ENCODE measurements at regions not wholly inside any gene's neighbourhood (a gene's known extent, or its start where the extent isn't known, plus 50 kb on each side); places are given as distances from the start of the nearest gene placed in this dataset.

DNA sequence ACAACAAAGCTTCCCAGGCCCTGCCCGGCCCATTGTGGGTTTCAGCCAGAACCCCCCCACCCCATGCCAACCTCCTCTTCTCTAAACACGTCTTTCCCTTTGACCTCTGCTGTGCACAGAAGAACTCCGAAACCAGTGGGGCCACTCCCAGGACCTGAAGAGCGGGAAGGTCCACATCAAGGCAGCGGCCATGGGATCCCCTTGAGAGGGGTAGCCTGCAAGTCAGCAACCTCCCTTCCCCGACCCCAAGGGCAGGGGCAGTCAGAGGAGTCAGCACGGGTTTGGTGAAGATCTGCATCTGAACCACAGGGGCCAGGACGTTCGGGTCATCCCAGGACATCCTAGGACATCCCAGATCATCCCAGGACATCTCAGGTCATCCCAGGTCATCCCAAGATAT, 379.9 kb upstream of the IRX4 start:
- 71% methylated on average over 9 of the region's 9 CpGs for WGBS
- TF ChIP-seq POLR2A (IDR thresholded peaks at IDR 0.05), result no peak
- TF ChIP-seq EP300 (IDR thresholded peaks at IDR 0.05), result no peak
- no peak for TF ChIP-seq POLR2AphosphoS5 (IDR thresholded peaks at IDR 0.05)
- TF ChIP-seq, protein P1, sequence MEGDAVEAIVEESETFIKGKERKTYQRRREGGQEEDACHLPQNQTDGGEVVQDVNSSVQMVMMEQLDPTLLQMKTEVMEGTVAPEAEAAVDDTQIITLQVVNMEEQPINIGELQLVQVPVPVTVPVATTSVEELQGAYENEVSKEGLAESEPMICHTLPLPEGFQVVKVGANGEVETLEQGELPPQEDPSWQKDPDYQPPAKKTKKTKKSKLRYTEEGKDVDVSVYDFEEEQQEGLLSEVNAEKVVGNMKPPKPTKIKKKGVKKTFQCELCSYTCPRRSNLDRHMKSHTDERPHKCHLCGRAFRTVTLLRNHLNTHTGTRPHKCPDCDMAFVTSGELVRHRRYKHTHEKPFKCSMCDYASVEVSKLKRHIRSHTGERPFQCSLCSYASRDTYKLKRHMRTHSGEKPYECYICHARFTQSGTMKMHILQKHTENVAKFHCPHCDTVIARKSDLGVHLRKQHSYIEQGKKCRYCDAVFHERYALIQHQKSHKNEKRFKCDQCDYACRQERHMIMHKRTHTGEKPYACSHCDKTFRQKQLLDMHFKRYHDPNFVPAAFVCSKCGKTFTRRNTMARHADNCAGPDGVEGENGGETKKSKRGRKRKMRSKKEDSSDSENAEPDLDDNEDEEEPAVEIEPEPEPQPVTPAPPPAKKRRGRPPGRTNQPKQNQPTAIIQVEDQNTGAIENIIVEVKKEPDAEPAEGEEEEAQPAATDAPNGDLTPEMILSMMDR (IDR thresholded peaks at IDR 0.05), result no peak
- no peaks in the 10 kb centered on the region for H3K4me1 ChIP-seq
- H3K4me3 ChIP-seq, result no peak overlapping the region
- peaks cover 5% of the 10 kb centered on the region for H3K27me3 ChIP-seq
- no peaks in the 10 kb centered on the region for H3K36me3 ChIP-seq
- DNase-seq (ENCODE audit: low spot score in 2 of 2), result no peak
- no peak overlapping the region for H3K27ac ChIP-seq
- no peaks in the 10 kb centered on the region for H3K9me3 ChIP-seq

DNA sequence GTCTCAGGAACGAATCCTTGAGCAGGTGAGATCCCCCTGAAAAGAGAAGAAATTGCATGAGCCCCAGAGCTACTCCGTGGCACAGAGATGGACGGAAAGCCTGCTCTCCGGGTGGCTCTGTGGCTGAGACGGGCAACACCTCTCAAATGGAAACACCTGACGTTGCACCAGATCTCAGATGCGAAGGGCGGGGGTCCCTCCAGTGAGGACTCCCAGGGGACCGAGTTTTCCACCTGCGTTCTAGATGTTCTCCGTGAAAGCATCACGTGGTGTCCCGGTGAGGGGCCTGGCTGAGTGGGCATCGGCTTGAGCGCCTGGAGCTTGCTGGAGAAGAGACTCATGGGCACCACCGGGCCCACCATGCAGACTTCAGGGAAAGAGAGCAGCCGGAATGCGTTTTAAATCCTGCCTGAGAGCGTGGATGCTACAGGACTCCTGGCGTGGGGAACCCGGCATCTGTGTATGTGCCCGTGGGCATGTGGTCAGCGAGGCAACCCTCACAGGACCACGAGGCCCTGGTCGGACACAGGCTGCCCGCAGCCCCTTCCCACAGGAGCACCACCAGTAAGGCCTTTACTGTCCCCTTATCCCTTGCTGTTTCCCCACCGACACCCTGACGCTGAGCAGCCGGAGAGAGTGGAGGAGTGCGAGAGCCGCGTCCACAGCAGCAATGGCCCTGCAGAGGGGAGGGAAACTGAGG, 378.4 kb upstream of the IRX4 start:
- no peak overlapping the region for H3K27ac ChIP-seq
- DNase-seq (ENCODE audit: low spot score in 2 of 2), result no peak
- 86% methylated on average over 30 of the region's 32 CpGs for WGBS

GRCh38 chr5:2260211-2261003, 377.7 kb upstream of the IRX4 start:
- Histone ChIP-seq H3K27ac (no peak overlapping the region), H3K27me3 (peaks cover 5% of the 10 kb centered on the region), H3K36me3 (no peaks in the 10 kb centered on the region), H3K9me3 (no peaks in the 10 kb centered on the region), H3K4me1 (no peaks in the 10 kb centered on the region), H3K4me3 (no peak overlapping the region)
- TF ChIP-seq POLR2AphosphoS5 (IDR thresholded peaks at IDR 0.05), result no peak
- no peak for TF ChIP-seq EP300 (IDR thresholded peaks at IDR 0.05)
- TF ChIP-seq, protein P1 (IDR thresholded peaks at IDR 0.05), result no peak
- no peak for TF ChIP-seq POLR2A (IDR thresholded peaks at IDR 0.05)
- 86% methylated on average over 22 of the region's 23 CpGs for WGBS
- no peak for DNase-seq (ENCODE audit: low spot score in 2 of 2)

More for the DNA sequence above, 378.4 kb upstream of the IRX4 start:
- peaks cover 5% of the 10 kb centered on the region for H3K27me3 ChIP-seq
- H3K4me1 ChIP-seq, result no peaks in the 10 kb centered on the region
- no peaks in the 10 kb centered on the region for H3K36me3 ChIP-seq
- H3K9me3 ChIP-seq, result no peaks in the 10 kb centered on the region
- TF ChIP-seq POLR2AphosphoS5 (IDR thresholded peaks at IDR 0.05) (no peak), POLR2A (IDR thresholded peaks at IDR 0.05) (no peak), EP300 (IDR thresholded peaks at IDR 0.05) (no peak)
- TF ChIP-seq, protein P1 (IDR thresholded peaks at IDR 0.05), result no peak
- H3K4me3 ChIP-seq, result no peak overlapping the region

GRCh38 chr5:2259494-2260107, 376.9 kb upstream of the IRX4 start:
- 72% methylated on average over 5 of the region's 7 CpGs for WGBS
- Histone ChIP-seq H3K27ac (no peak overlapping the region), H3K9me3 (no peaks in the 10 kb centered on the region), H3K4me3 (no peak overlapping the region), H3K36me3 (no peaks in the 10 kb centered on the region), H3K27me3 (peaks cover 5% of the 10 kb centered on the region), H3K4me1 (no peaks in the 10 kb centered on the region)
- TF ChIP-seq, protein P1 (IDR thresholded peaks at IDR 0.05), result no peak
- TF ChIP-seq POLR2A (IDR thresholded peaks at IDR 0.05) (no peak), POLR2AphosphoS5 (IDR thresholded peaks at IDR 0.05) (no peak)
- DNase-seq (ENCODE audit: low spot score in 2 of 2), result no peak

DNA sequence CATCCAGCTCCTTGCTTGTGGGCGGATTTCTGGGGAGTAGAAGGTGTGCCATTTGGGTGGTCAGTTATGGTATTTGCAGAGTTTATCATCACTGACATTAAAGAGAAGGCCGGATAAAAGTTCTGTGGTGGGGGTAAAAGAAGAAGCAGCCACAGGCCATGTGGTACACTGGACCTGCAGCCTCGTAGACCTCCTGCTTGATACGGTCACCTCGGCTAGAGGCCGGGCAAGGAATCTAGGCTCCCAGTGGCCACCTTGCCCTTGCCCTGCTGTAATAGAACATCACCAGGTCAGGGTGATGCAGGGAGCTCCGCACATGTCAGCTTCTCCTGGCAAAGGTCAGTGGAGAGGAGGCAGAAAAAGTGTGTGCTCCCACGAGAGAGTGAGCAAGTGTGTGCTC, 376.1 kb upstream of the IRX4 start:
- TF ChIP-seq POLR2A (IDR thresholded peaks at IDR 0.05) (no peak), POLR2AphosphoS5 (IDR thresholded peaks at IDR 0.05) (no peak), EP300 (IDR thresholded peaks at IDR 0.05) (no peak)
- TF ChIP-seq, protein P1 (IDR thresholded peaks at IDR 0.05), result no peak
- WGBS, result 80% methylated on average over 8 of the region's 8 CpGs
- H3K9me3 ChIP-seq, result no peaks in the 10 kb centered on the region

More for the DNA sequence above, 376.1 kb upstream of the IRX4 start:
- Histone ChIP-seq H3K4me1 (no peaks in the 10 kb centered on the region), H3K27me3 (peaks cover 5% of the 10 kb centered on the region), H3K36me3 (no peaks in the 10 kb centered on the region), H3K27ac (no peak overlapping the region), H3K4me3 (no peak overlapping the region)
- DNase-seq (ENCODE audit: low spot score in 2 of 2), result no peak

All from suprapubic skin (tissue), 4 donors.